ENCODE measurements at regions not wholly inside any gene's neighbourhood (a gene's known extent, or its start where the extent isn't known, plus 50 kb on each side); places are given as distances from the start of the nearest gene placed in this dataset.

- peak; percentile 80 for DNase-seq (ENCODE audit: low read depth, low spot score)
- POLR2A ChIA-PET, result no interaction called here
- CTCF ChIA-PET, result no interaction called here
- no peak overlapping the region for H3K4me3 ChIP-seq (ENCODE audit: low read depth, low read length)
- no peak for TF ChIP-seq CTCF (IDR thresholded peaks at IDR 0.05; ENCODE audit: insufficient read depth, low read length, missing control alignments)
Observed at GRCh38 chr4:188714907-188715306, 575.7 kb downstream of the TRIML1 start.

- CTCF ChIA-PET, result no interaction called here
- POLR2A ChIA-PET, result no interaction called here
- no peak for DNase-seq (ENCODE audit: low read depth, low spot score)
- TF ChIP-seq CTCF (IDR thresholded peaks at IDR 0.05; ENCODE audit: insufficient read depth, low read length, missing control alignments), result no peak
- H3K4me3 ChIP-seq (ENCODE audit: low read depth, low read length), result no peak overlapping the region
Observed at GRCh38 chr4:188717661-188718060, 578.4 kb downstream of the TRIML1 start.

- no peak for DNase-seq (ENCODE audit: low read depth, low spot score)
- H3K4me3 ChIP-seq (ENCODE audit: low read depth, low read length), result no peak overlapping the region
- no peak for TF ChIP-seq CTCF (IDR thresholded peaks at IDR 0.05; ENCODE audit: insufficient read depth, low read length, missing control alignments)
- CTCF ChIA-PET, result no interaction called here
- POLR2A ChIA-PET, result no interaction called here
Observed at GRCh38 chr4:188719794-188720193, 580.6 kb downstream of the TRIML1 start.

GRCh38 chr4:188722911-188723310, 583.7 kb downstream of the TRIML1 start:
- no peak overlapping the region for H3K4me3 ChIP-seq (ENCODE audit: low read depth, low read length)
- ChIA-PET CTCF (no interaction called here), POLR2A (no interaction called here)
- DNase-seq (ENCODE audit: low read depth, low spot score), result no peak
- no peak for TF ChIP-seq CTCF (IDR thresholded peaks at IDR 0.05; ENCODE audit: insufficient read depth, low read length, missing control alignments)

- no peak overlapping the region for H3K4me3 ChIP-seq (ENCODE audit: low read depth, low read length)
- DNase-seq (ENCODE audit: low read depth, low spot score), result no peak
- ChIA-PET CTCF (no interaction called here), POLR2A (no interaction called here)
- no peak for TF ChIP-seq CTCF (IDR thresholded peaks at IDR 0.05; ENCODE audit: insufficient read depth, low read length, missing control alignments)
Observed at GRCh38 chr4:188727746-188728145, 588.5 kb downstream of the TRIML1 start.

- ChIA-PET CTCF (no interaction called here), POLR2A (no interaction called here)
- no peak for TF ChIP-seq CTCF (IDR thresholded peaks at IDR 0.05; ENCODE audit: insufficient read depth, low read length, missing control alignments)
- no peak for DNase-seq (ENCODE audit: low read depth, low spot score)
- no peak overlapping the region for H3K4me3 ChIP-seq (ENCODE audit: low read depth, low read length)
Observed at GRCh38 chr4:188728359-188728758, 589.1 kb downstream of the TRIML1 start.
